ENCODE measurements at regions not wholly inside any gene's neighbourhood (a gene's known extent, or its start where the extent isn't known, plus 50 kb on each side); places are given as distances from the start of the nearest gene placed in this dataset.

DNA sequence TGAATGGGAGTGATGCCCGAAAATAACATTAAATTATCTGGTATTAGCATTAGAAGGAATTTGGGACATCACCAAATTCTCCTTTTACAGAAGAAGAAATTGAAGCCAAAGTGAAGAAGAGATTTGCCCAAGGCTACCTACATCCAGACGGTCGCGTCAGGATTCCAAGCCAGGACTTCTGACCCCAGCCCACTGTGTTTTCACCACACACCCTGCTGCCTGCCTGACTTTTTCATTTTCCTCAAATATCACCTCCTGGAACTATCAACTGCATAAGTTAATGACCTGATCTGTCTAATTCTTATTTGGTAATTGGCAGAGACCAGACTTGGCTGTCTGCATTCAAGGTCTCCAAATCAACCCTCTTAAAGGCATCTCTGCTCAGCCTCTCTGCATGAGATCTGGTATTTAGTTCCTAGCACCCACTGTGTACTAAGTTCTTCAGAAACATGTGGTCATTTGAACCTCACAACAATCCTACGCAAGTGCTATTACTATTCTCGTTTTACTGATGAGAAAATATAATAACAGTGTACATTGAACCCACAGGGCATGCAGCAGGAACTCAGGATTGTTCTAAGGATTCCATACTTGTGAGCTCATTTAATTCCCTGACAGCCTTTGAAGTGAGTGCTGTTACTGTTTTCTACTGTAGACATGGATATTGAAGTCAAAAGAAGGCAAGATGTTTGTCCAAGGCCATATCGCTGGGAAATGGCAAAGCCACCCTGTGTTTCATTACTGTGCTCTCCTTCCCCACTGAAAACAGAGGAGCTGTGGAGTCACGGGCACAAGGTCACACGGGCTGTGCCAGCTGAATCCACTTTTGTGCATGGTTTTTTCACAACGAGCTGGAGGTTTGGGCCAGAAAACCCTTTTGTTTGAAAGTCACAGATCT, 195.2 kb upstream of the C1QTNF7 start:
- Mint-ChIP-seq H3K27me3 (ENCODE audit: low read depth) (no peaks in the 10 kb centered on the region), H3K4me1 (ENCODE audit: low read depth) (peaks cover 25% of the 10 kb centered on the region), H3K9me3 (no peaks in the 10 kb centered on the region), H3K4me3 (no peak overlapping the region), H3K36me3 (ENCODE audit: insufficient read depth) (no peaks in the 10 kb centered on the region)
- ATAC-seq (peak in 1 of 2 donors; percentile 15), DNase-seq (no peak)

DNA sequence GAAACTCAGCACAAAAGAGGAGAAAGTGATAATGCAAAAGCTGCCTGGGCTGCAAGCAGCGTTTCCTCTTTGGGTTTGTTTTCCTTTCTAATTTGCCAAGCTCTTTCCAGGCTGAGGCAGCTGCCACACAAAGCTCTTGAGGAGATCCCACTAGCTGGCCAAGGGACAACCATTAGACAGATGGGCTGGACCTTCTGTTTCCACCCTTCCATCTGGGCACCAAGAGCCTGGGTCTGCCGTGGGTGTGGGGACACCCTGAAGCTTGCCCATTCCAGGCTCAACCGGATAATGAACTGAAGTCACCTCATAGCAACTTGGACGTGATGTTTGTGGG, 194.6 kb upstream of the C1QTNF7 start:
- Mint-ChIP-seq H3K27me3 (ENCODE audit: low read depth) (no peaks in the 10 kb centered on the region), H3K36me3 (ENCODE audit: insufficient read depth) (no peaks in the 10 kb centered on the region), H3K9me3 (no peaks in the 10 kb centered on the region), H3K4me1 (ENCODE audit: low read depth) (peaks cover 25% of the 10 kb centered on the region), H3K4me3 (peak overlapping the region; percentile 50)
- DNase-seq (no peak), ATAC-seq (peak; percentile 20 to 25)

DNA sequence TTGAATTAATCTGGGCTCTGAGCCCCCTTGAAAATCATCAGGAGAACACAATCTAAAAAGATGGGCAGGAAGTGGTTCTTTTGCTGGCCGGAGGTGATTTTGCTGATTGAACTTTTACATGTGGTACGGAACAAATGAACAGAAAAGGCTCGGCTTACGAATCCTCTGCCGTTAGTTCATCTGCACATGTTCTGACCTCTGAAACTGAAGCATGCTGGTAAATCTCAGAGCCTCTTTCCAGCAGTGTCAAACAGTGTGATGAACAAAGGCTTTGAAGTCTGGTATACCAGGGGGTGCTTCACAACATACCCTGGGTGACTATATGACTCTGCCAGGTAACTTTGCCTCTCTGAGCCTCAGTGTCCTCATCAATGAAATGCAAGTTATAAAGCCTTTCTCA, 194.2 kb upstream of the C1QTNF7 start:
- H3K4me1 Mint-ChIP-seq (ENCODE audit: low read depth) = peaks cover 25% of the 10 kb centered on the region
- ATAC-seq (peak; percentile 61 to 66), DNase-seq (no peak)

DNA sequence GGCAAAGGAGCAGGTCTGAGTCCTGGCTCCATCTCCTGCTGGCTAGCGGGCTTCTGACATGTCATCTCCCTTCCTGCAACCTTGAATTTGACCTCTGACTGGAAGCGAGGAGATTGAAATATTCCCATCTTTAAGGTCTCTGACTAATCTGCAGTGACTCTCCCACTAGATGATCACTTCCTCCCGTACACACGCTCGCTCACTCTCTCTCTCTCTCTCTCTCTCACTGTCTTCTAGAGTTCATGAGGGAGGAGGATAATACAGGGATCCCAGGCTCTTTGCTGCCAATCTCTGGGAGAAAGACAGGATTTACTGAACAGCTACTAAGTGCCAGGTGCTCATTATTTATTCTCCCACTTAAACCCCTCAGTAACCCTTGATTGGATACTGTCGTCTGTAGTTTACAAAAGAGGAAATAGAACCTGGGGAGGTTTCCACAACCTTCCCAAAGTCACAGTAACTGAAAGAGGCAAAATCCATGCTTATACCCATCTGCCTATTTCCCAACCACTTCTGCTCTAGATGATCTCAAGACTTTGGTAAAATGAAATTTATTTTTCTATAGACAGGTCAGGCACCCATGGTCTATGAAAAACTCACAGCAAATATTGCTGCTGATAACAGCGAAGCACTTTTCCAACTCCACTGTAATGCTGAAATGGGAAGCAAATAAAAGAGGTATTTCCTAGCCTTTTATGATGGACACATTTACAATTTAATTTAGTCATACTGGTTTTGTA, 193.5 kb upstream of the C1QTNF7 start:
- no peak for DNase-seq
- no peaks in the 10 kb centered on the region for H3K9me3 Mint-ChIP-seq
- peaks cover 25% of the 10 kb centered on the region for H3K4me1 Mint-ChIP-seq (ENCODE audit: low read depth)
- ATAC-seq = peak; percentile 32 to 39
- no peaks in the 10 kb centered on the region for H3K27me3 Mint-ChIP-seq (ENCODE audit: low read depth)
- H3K4me3 Mint-ChIP-seq = no peak overlapping the region
- H3K36me3 Mint-ChIP-seq (ENCODE audit: insufficient read depth) = no peaks in the 10 kb centered on the region

More for the DNA sequence above, 194.2 kb upstream of the C1QTNF7 start:
- peak overlapping the region; percentile 50 for H3K4me3 Mint-ChIP-seq
- H3K9me3 Mint-ChIP-seq = no peaks in the 10 kb centered on the region
- H3K27me3 Mint-ChIP-seq (ENCODE audit: low read depth) = no peaks in the 10 kb centered on the region
- no peaks in the 10 kb centered on the region for H3K36me3 Mint-ChIP-seq (ENCODE audit: insufficient read depth)

DNA sequence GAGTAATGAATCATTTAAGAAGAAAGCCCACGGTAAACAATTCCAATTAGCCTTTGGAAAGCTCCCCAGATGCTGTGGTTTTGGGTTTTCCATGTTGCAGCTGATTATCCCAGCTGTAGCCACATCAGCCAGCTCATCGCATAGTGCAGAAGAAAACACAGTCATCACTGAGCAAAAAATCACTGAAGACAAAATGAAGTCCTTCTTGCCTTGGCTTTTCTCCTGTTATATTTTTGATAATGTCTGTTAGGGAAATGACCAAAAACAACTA, 193.0 kb upstream of the C1QTNF7 start:
- Mint-ChIP-seq H3K27me3 (ENCODE audit: low read depth) (no peaks in the 10 kb centered on the region), H3K4me3 (no peak overlapping the region), H3K36me3 (ENCODE audit: insufficient read depth) (no peaks in the 10 kb centered on the region), H3K4me1 (ENCODE audit: low read depth) (peaks cover 25% of the 10 kb centered on the region), H3K9me3 (no peaks in the 10 kb centered on the region)
- DNase-seq (no peak), ATAC-seq (no peak)

DNA sequence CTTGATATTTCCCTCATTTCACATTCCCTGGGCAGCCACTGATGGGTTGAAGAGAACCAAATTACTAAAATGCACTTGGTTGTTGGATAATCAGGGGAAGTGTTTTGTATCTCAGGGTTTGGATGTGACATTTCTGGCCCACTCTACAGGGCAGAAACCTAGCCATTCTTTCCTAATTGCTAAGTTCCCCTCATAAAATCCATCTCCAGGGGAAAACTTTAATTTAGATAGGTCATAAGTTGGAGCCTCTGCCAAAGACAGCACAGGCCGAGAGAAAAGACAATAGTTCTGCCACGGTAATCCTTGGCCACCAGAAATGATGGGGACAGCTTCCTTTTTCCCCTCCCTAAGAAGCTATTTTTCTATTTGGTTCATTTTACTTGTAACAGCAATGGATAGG, 192.7 kb upstream of the C1QTNF7 start:
- H3K4me1 Mint-ChIP-seq (ENCODE audit: low read depth) = peaks cover 25% of the 10 kb centered on the region
- no peaks in the 10 kb centered on the region for H3K27me3 Mint-ChIP-seq (ENCODE audit: low read depth)
- no peaks in the 10 kb centered on the region for H3K36me3 Mint-ChIP-seq (ENCODE audit: insufficient read depth)
- no peak overlapping the region for H3K4me3 Mint-ChIP-seq
- DNase-seq (no peak), ATAC-seq (no peak)
- H3K9me3 Mint-ChIP-seq = no peaks in the 10 kb centered on the region

DNA sequence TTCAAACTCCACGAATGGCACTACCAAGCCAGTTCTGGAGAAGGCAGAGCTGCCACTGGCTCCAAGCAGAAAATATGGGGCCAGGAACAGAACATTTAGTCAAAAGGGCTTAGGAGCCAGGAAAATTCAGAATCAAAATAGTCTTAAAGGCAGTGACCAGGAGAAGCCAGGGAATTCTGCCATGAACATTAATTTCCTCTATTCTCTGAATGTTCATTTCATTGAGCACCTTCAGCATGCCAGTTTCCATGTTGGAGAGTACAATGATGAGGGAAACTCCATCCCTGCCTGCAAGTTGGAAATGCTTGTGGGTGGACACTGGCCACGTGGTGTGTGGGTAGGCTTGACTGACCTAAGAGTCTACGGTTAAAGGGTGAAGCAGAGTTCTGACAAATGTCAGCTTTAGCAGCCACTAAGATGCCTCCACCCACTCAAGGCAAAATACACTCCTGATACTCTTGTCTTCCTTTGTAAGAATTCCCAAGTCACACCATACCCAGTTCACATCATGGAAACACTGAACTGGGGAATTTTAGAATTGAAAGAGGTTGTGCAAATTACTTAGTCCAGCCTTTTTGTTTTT, 190.1 kb upstream of the C1QTNF7 start:
- DNase-seq = no peak
- no peak for ATAC-seq
- no peaks in the 10 kb centered on the region for H3K36me3 Mint-ChIP-seq (ENCODE audit: insufficient read depth)
- H3K9me3 Mint-ChIP-seq = no peaks in the 10 kb centered on the region
- peaks cover 19% of the 10 kb centered on the region for H3K4me1 Mint-ChIP-seq (ENCODE audit: low read depth)
- no peak overlapping the region for H3K4me3 Mint-ChIP-seq
- no peaks in the 10 kb centered on the region for H3K27me3 Mint-ChIP-seq (ENCODE audit: low read depth)

DNA sequence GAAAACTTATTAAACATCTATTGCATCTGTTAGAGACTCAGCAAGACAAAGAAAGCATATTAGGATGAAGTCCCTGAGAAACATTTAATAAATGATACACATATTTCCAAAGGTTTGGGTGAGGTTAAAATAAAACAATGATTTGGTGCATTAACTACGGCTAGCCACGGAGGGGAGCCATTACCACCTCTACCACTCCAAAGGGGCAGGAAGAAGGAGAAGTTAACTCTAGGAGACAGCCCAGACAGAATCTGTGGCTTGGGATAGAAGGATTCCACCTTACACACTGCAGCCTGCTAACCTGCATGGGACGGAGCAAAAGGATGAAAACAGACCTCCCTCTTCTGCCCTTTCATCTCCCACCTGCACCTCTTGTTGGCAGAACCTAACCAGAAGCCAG, 189.1 kb upstream of the C1QTNF7 start:
- Mint-ChIP-seq H3K9me3 (no peaks in the 10 kb centered on the region), H3K36me3 (ENCODE audit: insufficient read depth) (no peaks in the 10 kb centered on the region), H3K4me1 (ENCODE audit: low read depth) (peaks cover 9% of the 10 kb centered on the region), H3K4me3 (no peak overlapping the region), H3K27me3 (ENCODE audit: low read depth) (no peaks in the 10 kb centered on the region)
- DNase-seq (no peak), ATAC-seq (peak in 1 of 2 donors; percentile 48)

DNA sequence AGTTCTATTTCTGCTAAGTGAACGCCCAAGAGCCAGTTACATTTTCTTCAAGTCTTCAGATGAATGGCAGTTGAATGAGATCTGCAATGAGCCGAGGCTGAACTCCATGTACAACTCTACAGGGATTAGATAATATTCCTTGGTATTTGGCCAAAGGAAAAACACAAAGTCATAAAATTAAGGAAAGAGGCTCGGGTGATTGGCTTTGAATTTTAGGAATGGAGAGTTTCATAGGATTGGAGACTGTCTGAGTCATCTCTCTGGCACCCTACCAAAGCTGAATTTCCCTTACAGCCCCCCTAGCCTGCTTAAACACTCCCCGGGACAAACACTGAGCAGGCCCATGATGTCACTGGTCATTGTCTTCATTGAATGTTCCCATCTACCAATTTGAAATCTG, 188.0 kb upstream of the C1QTNF7 start:
- Mint-ChIP-seq H3K36me3 (ENCODE audit: insufficient read depth) (no peaks in the 10 kb centered on the region), H3K9me3 (no peaks in the 10 kb centered on the region), H3K4me1 (ENCODE audit: low read depth) (no peaks in the 10 kb centered on the region), H3K4me3 (no peak overlapping the region), H3K27me3 (ENCODE audit: low read depth) (no peaks in the 10 kb centered on the region)
- DNase-seq = no peak
- no peak for ATAC-seq

DNA sequence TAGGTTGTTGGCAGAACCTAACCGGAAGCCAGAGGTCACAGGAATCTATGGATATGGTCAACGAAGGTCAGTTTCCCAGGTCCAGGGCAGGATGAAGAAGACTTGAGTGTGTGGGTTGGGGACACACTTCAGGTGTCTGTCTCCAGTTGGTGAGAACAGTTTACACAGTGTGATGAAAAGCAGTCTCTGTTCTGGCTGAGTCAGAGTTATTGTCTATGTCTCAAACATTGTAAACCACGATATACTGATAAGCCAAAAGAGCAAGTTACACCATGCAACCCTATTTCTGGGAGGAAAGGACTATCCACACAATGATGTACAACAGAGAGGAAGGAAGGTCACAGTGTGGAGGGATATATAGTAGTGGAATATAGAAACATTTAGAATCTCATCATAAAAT, 187.1 kb upstream of the C1QTNF7 start:
- Mint-ChIP-seq H3K27me3 (ENCODE audit: low read depth) (no peaks in the 10 kb centered on the region), H3K4me3 (no peak overlapping the region)

DNA sequence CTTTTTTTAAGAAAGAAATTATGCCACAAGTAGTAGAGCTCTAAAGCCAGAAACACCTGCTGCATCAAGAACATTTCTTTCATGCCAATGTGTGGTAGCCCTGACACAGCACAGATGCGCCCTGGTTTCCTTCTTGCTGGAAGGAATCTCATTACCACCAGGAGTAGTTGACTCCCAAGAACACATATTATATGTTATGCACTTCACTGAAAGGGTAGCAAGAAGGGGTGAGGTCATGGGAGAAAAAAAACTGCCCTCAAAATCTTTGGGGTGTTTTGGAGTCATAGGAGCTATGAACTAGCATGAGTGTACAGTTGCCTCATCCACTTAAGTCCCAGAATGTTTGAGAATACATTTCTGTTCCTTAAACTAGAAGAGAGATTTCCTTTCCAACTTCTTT, 185.8 kb upstream of the C1QTNF7 start:
- no peak overlapping the region for H3K4me3 Mint-ChIP-seq

More for the DNA sequence above, 187.1 kb upstream of the C1QTNF7 start:
- H3K4me1 Mint-ChIP-seq (ENCODE audit: low read depth) = no peaks in the 10 kb centered on the region
- no peaks in the 10 kb centered on the region for H3K9me3 Mint-ChIP-seq
- ATAC-seq = no peak
- no peaks in the 10 kb centered on the region for H3K36me3 Mint-ChIP-seq (ENCODE audit: insufficient read depth)
- no peak for DNase-seq

DNA sequence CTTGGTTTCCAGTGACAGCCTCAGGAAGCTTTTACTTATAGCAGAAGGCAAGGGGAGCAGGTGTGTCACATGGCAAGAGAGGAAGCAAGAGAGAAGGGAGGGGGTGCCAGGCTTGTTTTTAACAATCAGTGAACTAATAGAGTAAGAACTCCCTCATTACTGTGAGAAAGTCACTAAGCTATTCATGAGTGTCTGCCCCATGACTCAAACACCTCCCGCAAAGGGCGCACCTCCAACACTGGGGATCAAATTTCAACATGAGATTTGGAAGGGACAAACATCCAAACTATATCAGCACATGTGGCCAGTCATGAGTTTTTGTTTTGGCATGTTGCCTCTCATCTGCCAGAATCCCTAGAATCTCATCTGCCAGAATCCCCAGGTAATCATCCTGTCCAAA, 183.5 kb upstream of the C1QTNF7 start:
- no peaks in the 10 kb centered on the region for H3K27me3 Mint-ChIP-seq (ENCODE audit: low read depth)
- ATAC-seq (no peak), DNase-seq (no peak)
- H3K4me1 Mint-ChIP-seq (ENCODE audit: low read depth) = no peaks in the 10 kb centered on the region
- H3K36me3 Mint-ChIP-seq (ENCODE audit: insufficient read depth) = no peaks in the 10 kb centered on the region
- H3K4me3 Mint-ChIP-seq = no peak overlapping the region
- no peaks in the 10 kb centered on the region for H3K9me3 Mint-ChIP-seq

More for the DNA sequence above, 185.8 kb upstream of the C1QTNF7 start:
- Mint-ChIP-seq H3K27me3 (ENCODE audit: low read depth) (no peaks in the 10 kb centered on the region), H3K4me1 (ENCODE audit: low read depth) (no peaks in the 10 kb centered on the region), H3K36me3 (ENCODE audit: insufficient read depth) (no peaks in the 10 kb centered on the region), H3K9me3 (no peaks in the 10 kb centered on the region)
- DNase-seq = no peak
- no peak for ATAC-seq

DNA sequence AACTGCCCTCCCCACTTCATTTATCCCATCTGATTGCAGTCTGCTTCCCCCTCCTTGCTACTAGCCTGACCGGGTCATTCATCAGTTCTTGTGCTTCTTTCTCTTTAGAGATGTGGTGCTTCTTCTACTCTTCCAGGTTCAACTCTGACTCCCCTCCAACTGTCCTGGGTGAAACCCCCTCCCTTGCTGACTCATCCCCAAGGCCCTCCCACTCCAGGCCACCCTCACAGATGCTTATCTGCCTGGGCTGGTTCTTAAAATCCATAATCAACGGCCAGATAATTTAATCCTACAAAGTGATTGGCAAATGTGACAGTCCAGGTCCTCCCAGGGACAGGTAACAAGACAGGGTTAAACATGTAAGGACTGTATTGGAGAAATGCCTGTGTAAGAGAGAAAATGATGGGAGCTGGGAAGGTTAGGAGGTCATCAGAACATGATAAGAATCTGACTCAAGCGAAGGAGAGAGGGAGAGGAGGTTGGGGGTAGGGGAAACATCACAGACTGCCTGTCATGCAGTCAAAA, 182.8 kb upstream of the C1QTNF7 start:
- Mint-ChIP-seq H3K27me3 (ENCODE audit: low read depth) (no peaks in the 10 kb centered on the region), H3K9me3 (no peaks in the 10 kb centered on the region)
- no peak for ATAC-seq

DNA sequence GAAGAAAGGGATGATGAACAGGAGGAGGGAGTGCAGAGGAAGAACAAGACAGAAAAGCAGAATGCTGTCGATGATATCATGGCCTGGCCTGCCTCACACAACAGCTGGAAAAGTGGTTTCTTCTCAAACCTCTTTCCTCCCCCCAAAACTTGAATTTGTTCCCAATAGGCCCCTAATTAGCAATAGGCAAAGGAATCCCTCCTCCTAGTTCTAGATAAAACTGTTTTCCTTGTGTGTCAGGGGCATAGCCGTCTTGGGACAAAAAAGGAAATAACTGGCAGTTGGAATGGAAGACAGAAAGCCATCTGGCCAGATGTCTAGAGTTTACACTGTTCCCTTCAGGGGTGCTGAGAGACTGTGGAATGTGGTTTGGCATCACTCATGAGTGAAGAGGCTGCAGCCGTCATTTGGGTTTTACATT, 177.8 kb upstream of the C1QTNF7 start:
- no peak overlapping the region for H3K4me3 Mint-ChIP-seq
- no peak for ATAC-seq
- H3K9me3 Mint-ChIP-seq = no peaks in the 10 kb centered on the region
- no peaks in the 10 kb centered on the region for H3K27me3 Mint-ChIP-seq (ENCODE audit: low read depth)
- DNase-seq = no peak
- H3K4me1 Mint-ChIP-seq (ENCODE audit: low read depth) = peaks cover 4% of the 10 kb centered on the region
- H3K36me3 Mint-ChIP-seq (ENCODE audit: insufficient read depth) = no peaks in the 10 kb centered on the region

More for the DNA sequence above, 182.8 kb upstream of the C1QTNF7 start:
- no peak for DNase-seq
- Mint-ChIP-seq H3K36me3 (ENCODE audit: insufficient read depth) (no peaks in the 10 kb centered on the region), H3K4me1 (ENCODE audit: low read depth) (no peaks in the 10 kb centered on the region), H3K4me3 (no peak overlapping the region)
